WERI-Rb-1 (cell line): ENCODE measurements at regions not wholly inside any gene's neighbourhood (a gene's known extent, or its start where the extent isn't known, plus 50 kb on each side); places are given as distances from the start of the nearest gene placed in this dataset.

Experiments used
- DNase-seq: peaks from one replicate; pipeline ENCODE4 v3.0.0-alpha.2; 2020
- H3K27ac ChIP-seq: fragments of 250-450 bp; sonication (Bioruptor Pico); 2 replicates; pipeline ENCODE4 v1.5.1; 2020; ENCODE audit warnings: mild to moderate bottlenecking, moderate library complexity
- H3K27me3 ChIP-seq: fragments of 250-450 bp; sonication (Bioruptor Pico); 2 replicates; pipeline ENCODE4 v1.5.1; 2021; ENCODE audit warnings: mild to moderate bottlenecking, low read depth, moderate library complexity; ENCODE audit not compliant: insufficient read depth, severe bottlenecking
- H3K36me3 ChIP-seq: fragments of 250-450 bp; sonication (Bioruptor Pico); 2 replicates; pipeline ENCODE4 v1.5.1; 2020; ENCODE audit warnings: mild to moderate bottlenecking, moderate library complexity
- H3K4me3 ChIP-seq: 2 replicates; pipeline ENCODE4 v1.5.1; 2011; ENCODE audit warnings: low read depth, mild to moderate bottlenecking, control low read depth, low read length
- H3K9me3 ChIP-seq: fragments of 250-450 bp; sonication (Bioruptor Pico); 2 replicates; pipeline ENCODE4 v1.5.1; 2021; ENCODE audit warnings: mild to moderate bottlenecking, moderate library complexity; ENCODE audit not compliant: severe bottlenecking
- TF ChIP-seq, protein P1 (sequence below): IDR thresholded peaks from 2 replicates; pipeline ENCODE4 v1.5.1; 2011; ENCODE audit warnings: low read depth, mild to moderate bottlenecking, control low read depth, inconsistent platforms, low read length

DNA sequence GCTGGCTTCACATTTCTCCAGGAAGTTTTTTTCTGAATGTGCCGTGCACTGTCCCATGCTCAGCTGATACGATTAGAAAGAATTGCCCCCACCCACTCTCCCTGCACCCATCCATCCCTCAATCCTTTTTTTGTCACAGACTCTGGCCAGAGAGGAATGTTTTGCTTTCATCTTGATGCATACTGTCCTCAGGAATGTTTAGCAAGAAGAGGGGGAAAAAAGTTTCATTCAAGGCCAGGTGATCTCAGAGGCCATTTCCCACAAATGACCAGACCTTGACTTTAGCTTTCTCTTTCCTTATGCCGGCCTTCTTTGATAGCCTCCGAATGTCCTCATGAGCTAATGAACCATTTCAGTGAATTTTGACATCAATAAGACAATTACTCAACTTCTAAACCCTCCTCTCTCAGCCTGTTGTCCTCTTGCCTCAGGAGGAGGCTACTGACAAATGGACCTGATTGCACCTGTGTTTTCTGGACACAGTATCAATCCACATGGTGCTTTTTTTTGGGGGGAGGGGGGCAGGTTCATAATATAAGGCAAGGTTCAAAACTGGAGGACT, 105.0 kb upstream of the KLF6 start:
- no peaks in the 10 kb centered on the region for H3K9me3 ChIP-seq
- TF ChIP-seq, protein P1, sequence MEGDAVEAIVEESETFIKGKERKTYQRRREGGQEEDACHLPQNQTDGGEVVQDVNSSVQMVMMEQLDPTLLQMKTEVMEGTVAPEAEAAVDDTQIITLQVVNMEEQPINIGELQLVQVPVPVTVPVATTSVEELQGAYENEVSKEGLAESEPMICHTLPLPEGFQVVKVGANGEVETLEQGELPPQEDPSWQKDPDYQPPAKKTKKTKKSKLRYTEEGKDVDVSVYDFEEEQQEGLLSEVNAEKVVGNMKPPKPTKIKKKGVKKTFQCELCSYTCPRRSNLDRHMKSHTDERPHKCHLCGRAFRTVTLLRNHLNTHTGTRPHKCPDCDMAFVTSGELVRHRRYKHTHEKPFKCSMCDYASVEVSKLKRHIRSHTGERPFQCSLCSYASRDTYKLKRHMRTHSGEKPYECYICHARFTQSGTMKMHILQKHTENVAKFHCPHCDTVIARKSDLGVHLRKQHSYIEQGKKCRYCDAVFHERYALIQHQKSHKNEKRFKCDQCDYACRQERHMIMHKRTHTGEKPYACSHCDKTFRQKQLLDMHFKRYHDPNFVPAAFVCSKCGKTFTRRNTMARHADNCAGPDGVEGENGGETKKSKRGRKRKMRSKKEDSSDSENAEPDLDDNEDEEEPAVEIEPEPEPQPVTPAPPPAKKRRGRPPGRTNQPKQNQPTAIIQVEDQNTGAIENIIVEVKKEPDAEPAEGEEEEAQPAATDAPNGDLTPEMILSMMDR: no peak
- no peaks in the 10 kb centered on the region for H3K27me3 ChIP-seq
- H3K27ac ChIP-seq: no peak overlapping the region
- no peaks in the 10 kb centered on the region for H3K36me3 ChIP-seq
- DNase-seq: no peak
- H3K4me3 ChIP-seq: no peak overlapping the region

GRCh38 chr10:3887885-3888476, 103.0 kb upstream of the KLF6 start:
- Histone ChIP-seq H3K36me3 (no peaks in the 10 kb centered on the region), H3K27ac (no peak overlapping the region), H3K9me3 (no peaks in the 10 kb centered on the region), H3K4me3 (no peak overlapping the region), H3K27me3 (no peaks in the 10 kb centered on the region)
- no peak for DNase-seq
- TF ChIP-seq, protein P1: no peak

DNA sequence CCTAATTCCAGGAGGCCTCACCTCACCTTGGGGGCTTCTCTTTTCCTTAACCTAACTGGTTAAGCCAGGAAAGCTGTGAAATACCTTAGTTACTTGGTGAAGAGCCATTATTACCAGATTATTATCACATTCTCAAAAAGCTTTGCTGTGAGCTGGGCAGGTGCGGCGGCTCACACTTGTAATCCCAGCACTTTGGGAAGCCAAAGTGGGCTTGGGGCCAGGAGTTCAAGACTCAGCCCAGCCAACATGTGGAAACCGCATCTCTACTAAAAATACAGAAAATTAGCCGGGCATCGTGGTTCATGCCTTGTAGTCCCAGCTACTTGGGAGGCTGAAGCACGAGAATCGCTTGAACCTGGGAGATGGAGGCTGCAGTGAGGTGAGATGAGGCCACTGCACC, 102.4 kb upstream of the KLF6 start:
- TF ChIP-seq, protein P1: no peak
- no peak overlapping the region for H3K4me3 ChIP-seq
- no peak overlapping the region for H3K27ac ChIP-seq
- H3K9me3 ChIP-seq: no peaks in the 10 kb centered on the region
- DNase-seq: no peak
- H3K36me3 ChIP-seq: no peaks in the 10 kb centered on the region
- H3K27me3 ChIP-seq: no peaks in the 10 kb centered on the region

GRCh38 chr10:3886641-3887251, 101.7 kb upstream of the KLF6 start:
- Histone ChIP-seq H3K27me3 (no peaks in the 10 kb centered on the region), H3K27ac (no peak overlapping the region), H3K9me3 (no peaks in the 10 kb centered on the region), H3K4me3 (no peak overlapping the region), H3K36me3 (no peaks in the 10 kb centered on the region)
- DNase-seq: no peak
- TF ChIP-seq, protein P1: no peak

- no peak for DNase-seq
- TF ChIP-seq, protein P1: no peak
- H3K9me3 ChIP-seq: no peaks in the 10 kb centered on the region
- H3K36me3 ChIP-seq: no peaks in the 10 kb centered on the region
- no peak overlapping the region for H3K4me3 ChIP-seq
- no peaks in the 10 kb centered on the region for H3K27me3 ChIP-seq
- no peak overlapping the region for H3K27ac ChIP-seq
These were observed 101.2 kb upstream of the KLF6 start for GRCh38 chr10:3886191-3886590.
